ENCODE measurements at regions not wholly inside any gene's neighbourhood (a gene's known extent, or its start where the extent isn't known, plus 50 kb on each side); places are given as distances from the start of the nearest gene placed in this dataset.
"Not testable (repeated sequence)": the region's sequence is repeated elsewhere in the genome, so short reads cannot be mapped to it uniquely, and the experiment has no call there.

DNA sequence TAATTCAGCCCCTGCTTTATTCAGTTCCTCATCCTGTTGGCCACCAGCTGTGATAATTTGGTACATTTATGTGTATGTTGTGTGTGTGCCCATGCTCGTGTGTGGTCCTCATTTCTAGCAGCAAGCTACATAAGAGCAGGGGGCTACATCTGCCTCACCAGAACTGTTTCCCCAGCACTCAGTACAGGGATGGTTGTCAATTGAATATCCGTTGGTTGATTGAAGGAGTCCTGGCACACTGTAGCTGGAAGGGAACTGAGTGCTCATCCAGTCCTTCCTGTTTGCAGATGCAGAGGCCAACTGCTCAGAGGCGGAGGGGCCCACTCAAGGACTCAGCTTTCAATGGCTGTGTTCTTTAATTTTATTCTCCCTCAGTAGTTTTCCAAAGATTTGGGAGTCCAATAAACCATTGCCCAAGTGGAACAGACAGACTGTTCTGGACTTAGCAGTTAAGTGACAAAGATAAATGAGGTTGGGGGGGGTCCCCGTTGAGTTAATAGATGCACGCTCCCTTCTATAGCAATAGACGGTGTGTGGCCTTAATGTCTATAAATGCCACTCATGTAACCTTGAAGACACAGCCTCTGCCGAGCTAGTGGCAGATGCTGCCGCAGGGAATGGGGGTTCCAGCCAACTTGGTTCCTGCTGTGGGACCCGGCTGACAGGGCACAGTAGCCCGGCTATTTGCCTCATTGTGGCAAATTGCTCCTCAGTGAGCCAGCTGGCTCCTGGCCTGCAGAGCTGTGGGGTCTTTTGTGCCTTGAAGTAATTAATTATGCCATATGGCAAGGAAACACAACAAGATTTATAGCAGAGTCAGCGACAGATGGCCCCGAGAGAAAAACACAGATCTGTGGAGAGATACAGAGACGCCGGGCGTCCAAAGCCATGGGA, 71.4 kb upstream of the GRK3 start:
- no peak for DNase-seq

DNA sequence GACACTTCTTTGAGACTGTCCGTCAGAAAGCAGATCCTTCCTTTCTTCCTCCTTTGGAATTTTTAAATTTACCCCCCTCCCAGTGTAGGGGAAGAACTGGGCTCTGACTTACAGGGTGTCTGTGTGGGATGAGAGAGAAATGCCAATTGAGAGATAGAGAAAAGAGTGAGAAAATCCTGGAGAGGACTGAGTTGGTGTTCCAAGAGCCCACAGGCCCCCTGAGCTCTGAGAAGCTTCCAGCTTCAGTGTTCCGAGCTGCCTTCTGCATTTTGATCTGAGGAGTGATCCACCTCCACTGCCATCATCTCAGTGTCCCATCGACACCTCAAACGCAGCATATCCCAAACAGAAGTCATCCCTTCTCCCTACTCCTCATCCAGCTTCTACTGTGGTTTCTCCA, 70.7 kb upstream of the GRK3 start:
- DNase-seq: no peak

DNA sequence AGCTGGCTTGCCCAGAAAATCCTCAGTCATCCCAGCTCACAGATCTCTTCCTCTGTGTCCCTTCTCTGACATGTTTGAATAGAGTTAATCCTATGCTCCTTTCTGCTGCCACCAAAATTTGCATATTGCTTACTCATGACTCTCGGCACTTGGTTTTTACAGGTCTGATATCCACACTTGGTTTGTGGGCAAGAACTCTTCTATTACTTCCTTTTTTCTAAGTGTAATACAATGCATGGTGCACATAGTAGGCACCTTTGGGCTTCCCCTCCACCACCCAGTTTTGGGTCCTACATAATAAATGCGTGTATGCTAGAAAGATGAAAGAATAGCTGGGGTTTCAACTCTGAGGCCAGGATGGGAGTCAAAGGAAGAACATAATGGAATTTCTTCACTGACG, 69.7 kb upstream of the GRK3 start:
- DNase-seq: no peak

DNA sequence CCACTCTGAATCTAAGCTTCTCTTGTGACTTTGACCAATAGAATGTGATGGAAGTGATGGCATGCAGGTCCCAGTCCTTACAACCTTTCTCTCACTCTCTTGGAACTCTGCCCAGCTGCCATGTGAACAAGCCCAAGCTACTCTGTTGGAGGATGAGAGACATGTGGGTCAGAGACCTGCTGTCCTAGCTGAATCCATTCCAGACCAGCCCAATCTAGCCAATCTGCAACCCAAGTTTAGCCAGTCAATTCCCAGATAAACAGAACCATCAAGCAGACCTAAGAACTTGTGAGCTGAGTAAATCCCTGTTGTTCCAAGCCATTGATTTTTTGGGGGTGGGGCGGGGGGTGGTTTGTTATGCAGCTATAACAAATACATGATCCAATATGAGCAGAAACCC, 69.2 kb upstream of the GRK3 start:
- no peak for DNase-seq

DNA sequence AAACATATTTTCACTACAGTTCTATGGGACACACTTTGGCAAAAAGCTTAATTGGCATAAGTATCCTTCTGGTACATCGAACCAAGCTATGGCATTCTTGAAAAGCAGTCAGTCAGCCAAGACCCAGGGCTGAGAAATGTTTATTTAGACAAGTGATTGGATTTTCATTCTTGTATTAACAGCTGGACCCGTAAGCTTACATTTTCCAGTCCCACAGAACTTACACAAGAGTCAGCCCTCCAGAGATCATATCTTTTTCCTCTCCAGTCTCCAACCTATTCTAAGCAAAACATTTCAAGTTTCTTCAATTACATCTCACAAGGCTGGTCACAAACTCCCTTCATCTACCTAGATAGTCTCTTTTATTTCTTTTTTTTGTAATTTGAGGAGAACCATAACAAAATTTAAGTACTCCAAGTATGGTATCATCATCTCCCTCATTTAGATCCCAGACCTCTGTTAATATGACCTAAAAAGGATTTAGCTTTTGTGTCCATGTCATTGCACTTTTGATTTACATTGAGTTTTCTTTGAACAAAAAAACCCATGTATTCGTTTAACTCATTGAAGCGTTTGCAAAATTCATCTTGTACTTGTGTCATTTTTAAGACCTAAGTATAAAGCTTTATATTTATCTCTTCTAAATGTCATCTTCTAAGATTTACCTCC, 67.9 kb upstream of the GRK3 start:
- DNase-seq: no peak

DNA sequence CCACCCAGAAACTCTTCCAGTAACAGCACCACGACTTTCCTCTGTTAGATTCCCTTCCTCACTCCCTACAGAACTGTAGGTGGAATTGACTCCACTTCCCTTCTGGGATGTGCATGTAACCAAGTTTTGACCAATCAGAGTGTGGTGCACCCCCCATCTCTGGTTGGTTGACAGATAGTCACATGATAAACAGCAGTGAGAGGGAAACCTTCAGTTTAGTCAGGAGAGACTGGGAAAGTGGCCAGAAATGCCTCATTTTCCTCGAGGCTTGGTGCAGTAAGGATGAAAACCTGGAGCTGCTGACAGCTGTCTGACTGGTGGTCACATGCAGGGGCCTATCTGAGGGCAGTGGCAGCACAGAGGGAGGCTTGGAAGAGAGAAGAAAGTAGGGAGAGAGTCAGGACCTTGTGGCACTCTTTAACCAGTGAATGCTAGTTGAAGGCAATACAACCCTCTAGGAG, 67.3 kb upstream of the GRK3 start:
- no peak for DNase-seq

DNA sequence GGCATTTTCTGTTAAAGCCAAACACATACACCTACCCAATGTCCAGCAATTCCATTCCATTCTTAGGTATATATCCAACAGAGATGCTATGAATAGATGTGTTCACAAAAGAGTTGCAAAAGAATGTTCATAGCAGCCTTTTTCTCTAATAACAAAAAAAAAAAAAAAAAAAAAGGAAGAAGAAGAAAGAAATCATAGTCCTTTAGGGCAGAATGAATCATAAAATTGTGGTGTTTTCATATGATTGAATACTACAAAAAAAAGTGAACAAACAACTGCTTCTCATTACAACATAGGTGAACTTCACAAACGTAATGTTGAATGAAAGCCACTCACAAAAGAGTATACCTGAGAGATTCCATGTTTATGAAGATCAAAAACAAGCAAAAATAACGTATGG, 66.8 kb upstream of the GRK3 start:
- DNase-seq: no peak

DNA sequence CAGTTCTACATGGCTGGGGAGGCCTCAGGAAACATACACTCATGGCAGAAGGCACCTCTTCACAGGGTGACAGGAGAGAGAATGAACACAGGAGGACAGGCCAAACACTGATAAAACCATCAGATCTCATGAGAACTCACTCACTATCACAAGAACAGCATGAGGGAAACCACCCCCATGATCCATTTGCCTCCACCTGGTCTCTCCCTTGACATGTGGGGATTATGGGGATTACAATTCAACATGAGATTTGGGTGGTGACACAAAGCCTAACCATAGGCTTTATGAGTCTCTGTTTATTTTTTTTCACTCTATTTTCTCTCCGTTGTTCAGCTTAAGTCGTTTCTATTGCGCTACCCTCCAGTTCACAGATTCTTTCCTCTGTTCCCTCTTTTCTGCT, 63.8 kb upstream of the GRK3 start:
- not testable (repeated sequence) for DNase-seq

DNA sequence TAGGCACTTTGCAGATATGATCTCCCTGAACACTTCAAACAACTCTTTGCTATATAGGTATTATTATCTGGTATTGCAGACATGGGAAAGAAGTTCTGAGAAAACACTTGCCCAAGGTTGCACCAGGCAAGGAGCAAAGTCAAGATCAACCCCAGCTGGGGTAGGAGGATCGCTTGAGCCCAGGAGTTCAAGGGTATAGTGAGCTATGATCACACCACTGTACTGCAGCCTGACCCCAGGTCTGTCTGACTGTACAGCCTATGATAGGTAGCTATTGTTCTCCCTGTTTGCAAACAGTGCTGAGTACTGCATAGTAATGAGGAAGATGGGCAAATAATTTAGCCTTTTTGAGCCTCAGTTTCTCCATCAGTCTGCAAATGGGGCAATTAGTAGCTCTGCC, 60.5 kb upstream of the GRK3 start:
- not testable (repeated sequence) for DNase-seq

DNA sequence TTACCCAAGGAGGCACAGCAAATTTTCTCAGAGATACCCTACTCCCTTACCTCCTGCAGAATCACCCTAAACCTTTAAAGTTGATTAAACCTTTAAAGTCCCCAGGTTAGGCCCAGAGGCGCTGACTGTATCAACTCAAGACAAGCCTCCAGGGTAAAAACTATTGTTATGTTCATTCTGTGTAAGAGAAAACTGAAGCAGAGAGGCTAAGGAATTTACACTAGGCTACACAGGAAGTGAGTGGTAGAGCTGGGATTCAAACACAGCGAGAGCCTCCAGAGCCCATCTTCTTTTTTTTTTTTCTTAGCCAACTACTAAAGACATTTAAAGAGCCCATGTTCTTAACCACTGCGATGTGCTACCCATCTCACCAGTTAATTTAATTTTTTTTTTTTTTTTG, 56.3 kb upstream of the GRK3 start:
- no peak for DNase-seq

DNA sequence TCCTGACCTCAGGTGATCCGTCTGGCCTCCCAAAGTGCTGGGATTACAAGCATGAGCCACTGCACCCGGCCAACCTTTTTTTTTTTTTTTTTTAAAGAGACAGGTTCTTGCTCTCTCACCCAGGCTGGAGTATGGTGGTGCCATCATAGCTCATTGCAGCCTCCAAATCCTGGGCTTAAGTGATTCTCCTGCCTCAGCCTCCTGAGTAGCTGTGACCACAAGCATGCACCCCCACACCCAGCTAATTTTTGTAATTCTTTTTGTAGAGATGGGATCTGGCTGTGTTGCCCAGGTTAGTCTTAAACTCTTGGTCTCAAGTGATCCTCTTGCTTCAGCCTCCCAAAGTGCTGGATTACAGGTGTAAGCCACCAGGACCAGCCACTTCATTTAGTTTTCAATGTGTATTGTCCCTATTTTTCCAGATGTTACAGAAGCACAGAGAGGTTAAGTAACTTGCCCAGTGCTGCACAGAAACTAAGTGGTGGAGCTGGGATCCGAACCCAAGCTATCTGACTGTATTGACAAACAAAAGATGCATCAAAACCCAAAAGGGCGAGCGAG, 55.6 kb upstream of the GRK3 start:
- DNase-seq: no peak

DNA sequence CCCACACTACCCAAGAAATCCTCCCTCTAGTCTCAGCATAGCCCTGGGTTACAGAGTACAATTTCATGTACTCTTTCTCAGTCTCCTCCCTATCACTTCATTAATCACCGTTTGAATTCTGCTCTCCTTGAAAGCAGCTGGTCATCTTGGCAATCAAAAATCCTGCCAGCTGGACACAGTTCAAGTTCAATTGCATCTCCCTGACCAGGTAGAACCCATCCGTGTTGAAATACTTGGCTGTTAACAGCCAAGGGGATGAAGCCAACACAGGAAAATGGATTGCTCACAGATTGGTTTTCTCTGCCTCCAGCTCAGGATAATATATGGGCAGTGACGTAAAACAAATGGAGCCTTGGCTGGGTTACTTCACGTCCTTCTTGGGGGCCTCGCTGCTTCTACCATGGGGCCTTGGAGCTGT, 55.1 kb upstream of the GRK3 start:
- DNase-seq: no peak

DNA sequence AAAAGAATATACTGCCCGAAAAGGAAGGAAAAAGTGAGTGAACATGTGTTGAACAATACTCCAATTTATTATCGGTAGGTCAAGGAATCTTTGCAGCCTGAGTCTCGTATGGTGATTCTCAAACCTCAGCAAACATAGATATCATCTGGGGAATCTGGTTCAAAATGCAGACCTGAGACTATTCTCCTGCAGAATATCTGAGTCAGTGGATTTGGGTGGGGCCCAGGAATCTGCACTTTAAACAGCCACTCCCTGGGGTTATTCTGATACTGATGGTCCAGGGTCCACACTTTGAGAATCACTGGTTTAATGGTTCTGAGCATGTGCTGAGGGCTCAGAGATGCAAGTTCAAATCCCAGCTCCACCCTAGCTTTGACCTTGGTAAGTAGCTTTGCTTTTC, 53.6 kb upstream of the GRK3 start:
- no peak for DNase-seq

DNA sequence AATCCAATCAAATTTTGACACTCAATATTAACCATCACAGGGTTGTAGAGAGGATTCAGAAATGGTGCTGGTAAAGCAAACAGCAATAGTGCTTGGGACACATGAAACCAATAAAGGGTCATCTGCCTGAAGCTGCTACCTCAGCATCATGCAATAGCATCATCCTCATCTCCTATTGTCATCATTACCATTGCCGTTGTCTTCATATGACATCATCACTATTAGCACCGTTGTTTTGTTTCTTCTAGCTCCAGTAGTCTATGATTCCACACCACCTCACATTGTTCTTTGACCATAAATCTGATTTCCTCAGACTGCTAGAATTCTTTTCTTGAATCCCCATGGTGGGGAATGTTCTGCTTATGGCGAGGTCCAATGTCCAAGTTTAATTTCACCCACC, 52.8 kb upstream of the GRK3 start:
- DNase-seq: no peak

DNA sequence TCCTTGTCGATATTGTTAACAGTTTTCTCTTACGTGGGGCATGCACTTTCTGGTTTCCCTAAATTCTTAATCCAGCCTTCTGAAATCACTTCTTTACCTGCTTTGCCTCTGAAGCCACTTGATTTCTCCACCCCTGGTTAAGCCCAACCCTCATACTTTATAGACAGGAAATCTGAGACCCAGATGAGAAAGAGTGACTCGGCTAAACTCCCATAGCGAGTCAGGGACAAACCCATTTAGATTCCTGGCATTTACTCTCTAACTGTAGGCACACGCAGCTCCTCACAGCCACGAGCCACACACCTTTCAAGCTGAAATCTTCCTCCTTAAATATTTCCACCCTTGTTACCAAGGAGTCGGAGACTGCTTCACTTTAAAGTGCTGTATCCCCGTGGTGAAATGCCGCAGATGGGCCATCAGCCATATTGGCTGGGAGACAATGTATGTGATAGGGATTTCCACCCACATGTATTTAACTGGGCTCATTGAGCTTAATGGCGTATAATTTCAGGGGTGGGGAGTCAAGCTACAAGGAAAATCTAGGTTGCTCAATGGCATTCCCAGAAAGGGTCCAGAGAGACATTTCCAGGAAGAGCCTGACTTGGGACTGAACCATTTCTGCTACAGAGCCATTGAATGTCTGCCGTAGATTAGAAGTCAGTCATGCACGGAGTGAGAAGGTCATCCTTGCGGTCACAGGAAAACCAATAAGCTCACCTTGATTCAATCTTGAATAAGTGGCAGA, 49.9 kb upstream of the GRK3 start:
- no peak for DNase-seq
